ENCODE measurements at regions not wholly inside any gene's neighbourhood (a gene's known extent, or its start where the extent isn't known, plus 50 kb on each side); places are given as distances from the start of the nearest gene placed in this dataset.
"Not testable (repeated sequence)": the region's sequence is repeated elsewhere in the genome, so short reads cannot be mapped to it uniquely, and the experiment has no call there.

GRCh38 chr3:152100491-152101132 lies 168.1 kb upstream of the MBNL1 start:
- DNase-seq (ENCODE audit: low read depth in 2 of 2) = no peak

DNA sequence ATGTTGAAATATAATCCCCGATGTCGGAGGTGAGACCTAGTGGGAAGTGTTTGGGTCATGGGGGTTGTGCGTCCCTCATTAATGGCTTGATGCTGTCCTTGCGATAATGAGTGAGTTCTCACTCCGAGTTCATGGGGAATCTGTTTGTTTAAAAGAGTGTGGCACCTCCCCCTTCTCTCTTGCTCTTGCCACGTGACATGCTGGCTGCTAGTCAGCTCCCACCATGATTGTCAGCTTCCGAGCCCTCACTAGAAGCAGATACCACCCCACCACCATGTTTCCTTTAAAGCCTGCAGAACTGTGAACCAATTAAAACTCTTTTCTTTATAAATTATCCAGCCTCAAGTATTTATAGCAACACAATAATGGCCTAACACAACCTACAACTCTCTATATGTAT lies 166.3 kb upstream of the MBNL1 start:
- no peak for DNase-seq (ENCODE audit: low read depth in 2 of 2)

GRCh38 chr3:152103257-152103656 lies 165.5 kb upstream of the MBNL1 start:
- no peak for DNase-seq (ENCODE audit: low read depth in 2 of 2)

DNA sequence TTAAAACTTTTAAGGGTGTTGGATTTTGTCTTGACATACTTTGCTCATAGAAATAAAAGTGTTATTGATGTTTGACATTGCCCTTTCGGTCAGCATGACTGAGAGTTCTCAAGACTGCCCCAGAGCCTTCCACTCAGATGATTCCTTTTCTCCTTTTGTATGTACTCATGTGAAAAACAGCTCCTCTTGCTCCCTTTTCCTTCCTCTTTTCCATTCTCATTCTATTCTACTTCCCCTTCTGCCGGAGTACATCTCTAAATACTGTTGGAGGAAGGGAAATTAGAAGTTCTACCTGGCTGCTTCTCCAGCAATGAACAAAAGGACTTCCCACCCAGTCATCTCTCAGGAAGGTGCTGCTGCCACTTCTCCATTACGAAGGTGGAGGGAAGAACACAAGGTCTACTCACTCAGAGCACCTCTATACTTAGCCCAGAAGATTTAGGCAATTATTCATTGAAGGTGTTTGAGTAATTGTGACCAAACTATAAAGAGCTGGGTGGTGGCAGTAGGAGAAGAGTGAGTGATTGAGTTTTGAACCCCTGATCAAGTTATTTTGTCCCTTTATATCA lies 163.8 kb upstream of the MBNL1 start:
- no peak for DNase-seq (ENCODE audit: low read depth in 2 of 2)

DNA sequence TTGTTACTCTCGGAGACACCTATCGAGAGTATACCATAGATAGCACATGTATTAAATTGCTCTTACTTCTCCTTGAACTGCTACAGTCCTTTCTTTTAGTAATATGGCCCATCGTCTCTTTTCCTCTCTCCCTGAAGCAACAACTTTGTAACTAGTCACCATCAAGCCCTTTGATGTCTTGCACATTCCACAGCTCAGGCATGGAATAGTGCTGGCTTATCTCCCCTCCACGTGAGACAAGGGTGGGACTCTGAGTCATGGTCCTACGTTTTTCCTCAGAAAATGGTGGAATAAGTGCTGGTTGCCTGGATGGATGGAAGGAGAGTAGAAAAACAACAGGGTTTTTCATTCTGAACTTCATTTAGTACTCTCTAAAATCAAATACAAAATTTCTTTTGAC lies 163.3 kb upstream of the MBNL1 start:
- DNase-seq (ENCODE audit: low read depth in 2 of 2) = no peak

GRCh38 chr3:152109038-152109437 lies 159.7 kb upstream of the MBNL1 start:
- DNase-seq (ENCODE audit: low read depth in 2 of 2) = no peak

- DNase-seq (ENCODE audit: low read depth in 2 of 2) = no peak
Measured at GRCh38 chr3:152113413-152113812, 155.3 kb upstream of the MBNL1 start.

DNA sequence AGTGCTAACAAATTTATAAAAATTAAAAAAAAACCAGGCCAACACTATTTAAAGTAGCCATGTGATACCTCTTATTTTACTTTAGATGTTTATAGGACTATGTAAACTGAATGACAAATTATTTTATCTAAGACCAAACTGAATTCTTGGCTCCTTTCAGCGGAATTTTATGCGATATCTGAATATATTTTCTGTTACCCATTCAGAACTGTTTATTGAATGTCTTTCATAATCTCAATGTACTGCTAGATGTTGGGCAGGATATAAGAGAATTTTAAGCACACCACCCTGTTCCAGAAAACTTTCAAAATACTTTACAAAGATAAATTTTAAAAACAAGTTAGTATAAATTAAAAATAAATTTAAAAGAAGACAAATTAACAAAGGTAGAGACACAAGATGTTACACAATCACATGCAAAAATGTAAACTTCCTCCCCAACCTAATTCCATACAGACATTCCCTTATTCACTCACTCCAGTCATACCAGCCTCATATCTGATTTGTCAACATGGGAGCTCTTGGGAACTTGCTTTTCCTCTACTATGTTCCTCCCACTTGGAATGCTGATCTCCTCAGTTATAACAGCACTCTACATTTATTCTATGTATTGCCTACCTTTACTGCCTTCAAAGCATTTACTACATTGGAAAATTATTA lies 154.6 kb upstream of the MBNL1 start:
- no peak for DNase-seq (ENCODE audit: low read depth in 2 of 2)

DNA sequence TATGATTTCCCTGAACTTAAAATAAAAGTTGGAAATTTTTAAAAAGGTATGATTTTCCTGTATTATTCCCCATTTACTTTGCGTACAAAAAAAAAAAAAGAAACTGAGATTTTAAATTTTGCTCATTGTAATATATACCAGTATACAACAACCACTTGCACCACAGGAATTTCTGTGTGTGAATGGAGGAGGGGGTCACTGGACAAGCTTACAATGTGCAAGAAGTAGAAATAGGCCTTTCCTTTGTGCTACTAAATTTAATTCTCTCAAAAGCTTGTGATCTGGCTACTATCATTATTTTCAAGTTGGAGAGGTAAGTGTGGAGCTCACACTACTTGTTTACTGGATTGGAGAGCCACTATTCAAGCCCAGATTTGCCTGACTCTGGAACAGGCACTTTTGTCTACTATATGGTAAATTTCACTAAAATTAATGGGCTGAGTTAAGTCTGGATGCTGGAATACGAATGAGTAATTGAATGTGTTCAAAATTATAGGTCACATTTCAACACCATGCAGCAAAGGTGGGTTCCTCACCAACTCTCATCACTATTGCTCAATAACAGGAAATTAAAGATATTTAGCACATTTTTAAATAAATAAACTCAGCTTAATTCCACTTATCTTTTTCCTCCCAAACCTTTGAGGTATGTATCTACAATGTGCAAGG lies 148.0 kb upstream of the MBNL1 start:
- no peak for DNase-seq (ENCODE audit: low read depth in 2 of 2)

DNA sequence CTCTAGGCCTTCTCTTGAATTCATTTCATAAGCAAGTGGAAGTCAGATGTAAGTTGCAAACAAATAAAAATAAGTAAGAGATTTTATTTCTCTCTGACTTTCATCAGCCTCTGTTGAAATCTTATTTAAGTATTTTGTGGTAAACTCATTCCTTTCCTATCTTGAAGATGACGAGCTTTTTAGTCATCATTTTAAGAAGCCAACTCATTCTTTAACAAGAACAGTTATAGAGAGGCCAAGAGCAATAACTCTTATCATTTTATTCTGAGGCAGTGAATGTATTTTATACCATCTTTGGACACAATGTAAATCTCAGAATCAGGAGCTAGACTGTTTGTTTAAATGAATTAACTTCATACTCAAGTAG lies 147.5 kb upstream of the MBNL1 start:
- DNase-seq (ENCODE audit: low read depth in 2 of 2) = no peak

DNA sequence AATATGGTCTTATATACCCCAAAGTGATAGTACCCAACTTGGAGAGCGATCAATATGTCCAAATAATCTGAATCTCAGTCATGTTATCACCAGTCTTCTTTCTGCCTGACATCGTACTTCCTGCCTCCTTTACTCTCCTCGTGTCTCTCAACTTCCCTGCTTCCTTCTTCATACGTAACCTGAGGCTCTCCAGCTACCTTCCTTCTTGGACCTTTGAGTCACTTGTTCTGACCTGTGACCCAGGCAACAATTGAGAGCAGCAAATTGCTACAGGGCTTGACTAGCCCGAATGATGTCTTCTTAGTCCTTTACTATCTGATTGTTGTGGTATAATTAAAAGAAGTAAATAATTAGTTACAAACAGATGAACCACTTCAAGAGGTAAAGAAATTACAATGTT lies 145.9 kb upstream of the MBNL1 start:
- DNase-seq (ENCODE audit: low read depth in 2 of 2) = no peak

DNA sequence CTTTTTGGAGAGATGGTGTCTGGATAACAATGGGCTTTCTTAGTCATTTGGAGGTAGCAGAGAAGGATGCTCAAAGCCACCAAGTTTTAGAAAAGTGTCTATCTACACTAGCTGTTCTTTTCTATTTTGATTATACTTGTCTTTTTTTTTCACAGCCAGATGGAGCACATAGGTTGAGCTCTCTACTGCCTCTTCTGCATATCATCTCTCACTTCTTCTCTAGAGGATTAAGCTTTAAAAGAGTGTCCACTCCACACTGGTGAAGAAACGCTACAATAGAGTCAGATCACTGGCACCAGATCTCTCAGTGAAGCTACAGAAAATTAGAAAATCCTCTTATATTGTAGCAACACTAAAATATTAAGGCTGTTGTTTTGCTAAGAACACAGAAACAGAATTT lies 145.3 kb upstream of the MBNL1 start:
- DNase-seq (ENCODE audit: low read depth in 2 of 2) = no peak

GRCh38 chr3:152126260-152126659 lies 142.5 kb upstream of the MBNL1 start:
- no peak for DNase-seq (ENCODE audit: low read depth in 2 of 2)

DNA sequence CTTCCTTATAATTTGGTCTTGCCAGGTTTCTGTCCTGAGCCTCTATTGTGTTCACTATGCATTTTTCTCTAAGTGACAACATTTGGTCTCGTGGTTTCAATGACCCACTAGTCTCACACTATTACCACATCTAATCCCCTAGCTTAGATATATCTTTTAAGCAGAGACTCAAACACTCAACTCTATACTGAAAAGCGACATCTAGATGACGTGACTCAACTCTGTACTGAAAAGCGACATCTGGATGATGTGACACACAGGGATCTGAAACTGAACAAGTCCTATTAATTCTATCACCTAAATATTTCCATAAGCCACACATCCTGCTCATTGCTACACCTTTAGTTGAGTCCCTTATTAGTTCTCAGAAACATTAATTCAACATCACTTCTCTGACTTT lies 141.7 kb upstream of the MBNL1 start:
- no peak for DNase-seq (ENCODE audit: low read depth in 2 of 2)

DNA sequence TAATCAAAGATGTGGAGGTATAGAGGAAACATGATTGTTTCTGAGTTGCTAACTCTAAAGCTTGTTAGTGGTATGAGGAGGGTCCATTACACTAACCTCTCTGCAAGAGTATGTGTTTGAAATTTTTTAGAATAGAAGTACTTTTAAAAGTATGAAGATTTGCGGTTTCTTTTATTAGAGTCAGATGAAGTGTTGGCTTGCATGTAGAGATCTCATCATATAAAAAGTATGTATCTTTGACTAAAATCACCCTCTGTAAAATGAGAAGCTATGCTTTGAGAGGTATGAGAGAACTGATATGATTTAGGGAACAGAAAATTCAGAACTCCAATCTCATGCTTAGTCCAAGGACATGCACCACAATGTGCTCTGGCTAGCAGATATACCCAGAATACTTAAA lies 140.4 kb upstream of the MBNL1 start:
- DNase-seq (ENCODE audit: low read depth in 2 of 2) = no peak

DNA sequence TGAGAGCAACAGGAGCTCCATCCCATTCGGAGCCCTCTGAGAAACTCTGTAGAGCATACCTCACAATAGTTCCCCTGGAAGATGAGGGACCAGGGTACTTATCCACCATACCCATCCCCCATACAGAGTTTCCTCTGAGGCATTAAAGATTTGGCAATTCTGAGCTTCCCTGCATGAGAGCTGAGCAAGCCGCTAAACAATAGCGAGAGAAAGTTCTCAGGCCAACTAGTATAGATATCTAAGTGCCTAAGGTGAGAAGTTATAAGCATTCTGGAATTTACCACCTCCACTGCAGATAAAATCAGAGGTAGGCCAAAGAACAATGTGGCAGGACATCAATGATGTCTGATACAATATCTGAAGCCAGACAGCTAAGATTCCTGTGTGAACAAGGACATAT lies 129.1 kb upstream of the MBNL1 start:
- no peak for DNase-seq (ENCODE audit: low read depth in 2 of 2)

DNA sequence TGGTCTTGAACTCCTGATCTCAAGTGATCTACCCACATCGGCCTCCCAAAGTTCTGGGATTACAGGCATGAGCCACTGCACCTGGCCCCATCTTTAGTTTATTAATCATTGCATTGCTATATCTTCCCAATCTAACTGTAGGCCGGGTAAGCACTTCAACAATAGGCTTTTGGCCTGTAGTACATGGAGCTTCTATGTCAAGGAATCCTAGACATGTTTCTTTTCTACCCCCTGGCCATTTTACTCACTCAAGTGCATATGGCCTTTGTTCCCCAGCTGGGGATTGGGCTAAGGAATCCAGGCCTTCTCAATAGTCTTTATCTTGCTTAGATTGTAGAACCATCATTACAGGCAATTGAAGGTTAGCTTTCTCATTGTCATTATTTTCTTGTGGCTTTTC lies 122.3 kb upstream of the MBNL1 start:
- DNase-seq (ENCODE audit: low read depth in 2 of 2) = no peak

DNA sequence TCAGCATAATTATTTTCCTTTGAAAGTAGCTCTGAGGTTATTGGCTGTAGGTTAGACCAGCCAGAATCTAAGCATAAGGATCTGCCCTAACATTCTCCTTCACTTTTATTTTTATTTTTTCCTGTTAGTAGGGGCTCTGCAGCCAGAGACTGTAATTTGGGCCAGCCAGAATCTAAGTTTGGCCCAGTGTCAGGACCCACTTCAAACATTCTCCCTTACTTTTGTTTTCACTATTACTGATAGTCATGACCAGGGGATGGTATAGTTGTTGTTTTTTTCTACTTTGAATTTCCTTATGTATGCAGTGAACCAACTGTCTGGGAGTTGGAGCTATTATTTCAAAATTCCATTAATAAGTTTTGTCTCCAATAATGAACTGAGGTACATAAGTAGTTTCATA lies 121.0 kb upstream of the MBNL1 start:
- DNase-seq (ENCODE audit: low read depth in 2 of 2) = no peak

- DNase-seq (ENCODE audit: low read depth in 2 of 2) = no peak
Measured at GRCh38 chr3:152148579-152148978, 120.2 kb upstream of the MBNL1 start.

DNA sequence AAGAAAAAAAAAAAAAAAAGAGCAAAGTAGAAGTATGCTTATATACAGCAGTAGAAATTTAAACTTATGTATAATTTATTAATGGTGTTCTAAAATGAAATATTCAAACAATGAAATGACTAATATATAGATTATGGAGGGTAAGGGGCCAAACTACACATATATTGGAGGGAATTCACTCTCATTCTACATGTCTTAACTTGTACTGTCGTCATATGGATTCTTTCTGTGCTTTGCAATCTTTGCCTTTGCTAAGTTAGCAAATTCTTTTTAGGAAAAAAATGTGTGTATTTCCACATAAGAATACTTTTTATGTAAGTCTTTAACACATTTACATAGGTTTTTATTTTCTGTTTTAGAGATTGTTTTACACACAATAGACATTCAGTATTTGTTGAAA lies 118.9 kb upstream of the MBNL1 start:
- no peak for DNase-seq (ENCODE audit: low read depth in 2 of 2)

DNA sequence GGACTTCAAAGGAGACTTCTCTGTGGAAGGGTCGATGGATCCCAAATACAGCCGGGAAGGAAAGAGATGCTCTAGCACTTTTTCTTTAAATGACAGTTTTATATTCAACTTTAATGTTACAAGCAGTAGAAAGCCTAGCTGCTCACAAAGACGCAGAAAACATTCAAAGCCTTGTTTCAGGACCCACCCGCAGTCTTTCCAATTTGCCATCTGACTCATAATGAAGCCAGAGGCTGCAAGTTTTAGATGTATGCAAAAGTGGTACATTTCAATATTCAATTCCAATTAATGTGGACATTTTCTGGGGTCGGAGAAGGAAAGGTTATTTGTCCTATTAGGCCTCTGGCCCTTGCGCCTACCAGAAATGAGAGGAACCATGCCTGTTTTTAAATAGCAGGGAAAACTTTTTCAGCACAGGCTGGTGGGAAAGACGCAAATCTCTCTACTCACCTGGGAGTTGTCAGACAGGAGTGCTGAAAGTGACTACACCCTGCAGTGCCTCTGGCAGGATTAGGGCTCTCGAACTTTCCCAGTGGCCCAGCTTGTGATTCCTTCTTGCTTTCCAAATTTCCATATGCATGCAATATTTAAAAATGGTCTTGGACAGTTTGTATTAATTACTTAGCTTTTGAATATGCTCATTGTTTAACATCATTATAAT lies 117.4 kb upstream of the MBNL1 start:
- DNase-seq (ENCODE audit: low read depth in 2 of 2) = no peak

DNA sequence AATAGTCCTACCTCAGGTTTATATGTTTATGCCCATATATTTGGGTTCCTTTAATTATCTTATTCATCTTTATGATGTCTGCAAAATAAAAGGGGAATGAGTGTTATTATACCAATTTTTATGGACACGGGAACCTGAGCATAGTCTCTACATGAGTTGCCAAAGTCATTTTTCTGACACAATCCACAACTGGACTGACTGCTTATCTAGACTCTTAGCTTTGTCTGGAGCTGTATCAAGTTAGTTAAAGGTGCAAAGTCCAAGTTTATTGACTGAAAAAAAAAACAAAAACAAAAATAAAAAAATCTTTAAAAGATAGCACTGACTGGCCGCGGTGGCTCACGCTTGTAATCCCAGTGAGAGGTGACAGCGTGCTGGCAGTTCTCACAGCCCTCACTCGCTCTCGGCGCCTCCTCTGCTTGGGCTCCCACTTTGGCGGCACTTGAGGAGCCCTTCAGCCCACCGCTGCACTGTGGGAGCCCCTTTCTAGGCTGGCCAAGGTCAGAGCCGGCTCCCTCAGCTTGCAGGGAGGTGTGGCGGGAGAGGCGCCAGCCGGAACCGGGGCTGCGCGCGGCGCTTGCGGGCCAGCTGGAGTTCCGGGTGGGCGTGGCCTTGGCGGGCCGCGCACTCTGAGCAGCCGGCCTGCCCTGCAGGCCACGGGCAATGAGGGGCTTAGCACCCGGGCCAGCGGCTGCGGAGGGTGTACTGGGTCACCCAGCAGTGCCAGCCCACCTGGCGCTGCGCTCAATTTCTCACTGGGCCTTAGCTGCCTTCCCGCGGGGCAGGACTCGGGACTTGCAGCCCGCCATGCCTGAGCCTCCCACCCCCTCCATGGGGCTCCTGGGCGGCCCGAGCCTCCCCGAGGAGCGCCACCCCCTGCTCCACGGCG lies 116.6 kb upstream of the MBNL1 start:
- DNase-seq (ENCODE audit: low read depth in 2 of 2) = not testable (repeated sequence)
